ENCODE measurements at regions not wholly inside any gene's neighbourhood (a gene's known extent, or its start where the extent isn't known, plus 50 kb on each side); places are given as distances from the start of the nearest gene placed in this dataset.

- DNase-seq (ENCODE audit: low read depth in 2 of 2), result no peak
Measured at GRCh38 chr1:83770319-83770661, 228.6 kb downstream of the TTLL7 start.

- DNase-seq (ENCODE audit: low read depth in 2 of 2), result no peak
Measured at GRCh38 chr1:83769594-83770318, 229.2 kb downstream of the TTLL7 start.

GRCh38 chr1:83769072-83769471, 229.9 kb downstream of the TTLL7 start:
- DNase-seq (ENCODE audit: low read depth in 2 of 2), result no peak

GRCh38 chr1:83766241-83766691, 232.7 kb downstream of the TTLL7 start:
- no peak for DNase-seq (ENCODE audit: low read depth in 2 of 2)

- DNase-seq (ENCODE audit: low read depth in 2 of 2), result no peak
Measured at GRCh38 chr1:83765125-83765524, 233.8 kb downstream of the TTLL7 start.

- no peak for DNase-seq (ENCODE audit: low read depth in 2 of 2)
Measured at GRCh38 chr1:83764209-83764608, 234.7 kb downstream of the TTLL7 start.

- DNase-seq (ENCODE audit: low read depth in 2 of 2), result no peak
Measured at GRCh38 chr1:83763361-83764095, 235.4 kb downstream of the TTLL7 start.

GRCh38 chr1:83762416-83762815, 236.5 kb downstream of the TTLL7 start:
- DNase-seq (ENCODE audit: low read depth in 2 of 2), result no peak

- DNase-seq (ENCODE audit: low read depth in 2 of 2), result no peak
Measured at GRCh38 chr1:83762039-83762365, 236.9 kb downstream of the TTLL7 start.

- DNase-seq (ENCODE audit: low read depth in 2 of 2), result no peak
Measured at GRCh38 chr1:83761167-83762038, 237.5 kb downstream of the TTLL7 start.

GRCh38 chr1:83760226-83761021, 238.5 kb downstream of the TTLL7 start:
- DNase-seq (ENCODE audit: low read depth in 2 of 2), result no peak

GRCh38 chr1:83756984-83757717, 241.8 kb downstream of the TTLL7 start:
- no peak for DNase-seq (ENCODE audit: low read depth in 2 of 2)

- DNase-seq (ENCODE audit: low read depth in 2 of 2), result no peak
Measured at GRCh38 chr1:83751602-83752001, 247.3 kb downstream of the TTLL7 start.

- DNase-seq (ENCODE audit: low read depth in 2 of 2), result no peak
Measured at GRCh38 chr1:83750201-83750600, 248.7 kb downstream of the TTLL7 start.

- no peak for DNase-seq (ENCODE audit: low read depth in 2 of 2)
Measured at GRCh38 chr1:83747853-83748482, 251.0 kb downstream of the TTLL7 start.

- DNase-seq (ENCODE audit: low read depth in 2 of 2), result no peak
Measured at GRCh38 chr1:83746234-83746633, 252.7 kb downstream of the TTLL7 start.

- DNase-seq (ENCODE audit: low read depth in 2 of 2), result no peak
Measured at GRCh38 chr1:83742446-83742845, 256.5 kb downstream of the TTLL7 start.

- no peak for DNase-seq (ENCODE audit: low read depth in 2 of 2)
Measured at GRCh38 chr1:83741770-83742169, 257.2 kb downstream of the TTLL7 start.

GRCh38 chr1:83741348-83741747, 257.6 kb downstream of the TTLL7 start:
- DNase-seq (ENCODE audit: low read depth in 2 of 2), result no peak

GRCh38 chr1:83735526-83735925, 263.4 kb downstream of the TTLL7 start:
- no peak for DNase-seq (ENCODE audit: low read depth in 2 of 2)

GRCh38 chr1:83734420-83734819, 264.5 kb downstream of the TTLL7 start:
- no peak for DNase-seq (ENCODE audit: low read depth in 2 of 2)
